ENCODE measurements at regions not wholly inside any gene's neighbourhood (a gene's known extent, or its start where the extent isn't known, plus 50 kb on each side); places are given as distances from the start of the nearest gene placed in this dataset.
"Not testable (repeated sequence)": the region's sequence is repeated elsewhere in the genome, so short reads cannot be mapped to it uniquely, and the experiment has no call there.

- TF ChIP-seq POLR2AphosphoS5 (IDR thresholded peaks at IDR 0.05; ENCODE audit: low read depth, low read length), result no peak
- TF ChIP-seq TAF1 (IDR thresholded peaks at IDR 0.05; ENCODE audit: borderline replicate concordance, low read depth, low read length), result no peak
- TF ChIP-seq POLR2A (IDR thresholded peaks at IDR 0.05; ENCODE audit: low read depth, low read length), result no peak
- DNase-seq (ENCODE audit: insufficient read length), result no peak
- no peak for FAIRE-seq
These were observed 205.3 kb downstream of the NAP1L3 start for GRCh38 chrX:93468075-93468474.

GRCh38 chrX:93466383-93466782 is 207.0 kb downstream of the NAP1L3 start:
- FAIRE-seq, result no peak
- TF ChIP-seq POLR2AphosphoS5 (IDR thresholded peaks at IDR 0.05; ENCODE audit: low read depth, low read length) (no peak), POLR2A (IDR thresholded peaks at IDR 0.05; ENCODE audit: low read depth, low read length) (no peak), TAF1 (IDR thresholded peaks at IDR 0.05; ENCODE audit: borderline replicate concordance, low read depth, low read length) (no peak)
- DNase-seq (ENCODE audit: insufficient read length), result no peak

- TF ChIP-seq POLR2A (IDR thresholded peaks at IDR 0.05; ENCODE audit: low read depth, low read length), result no peak
- no peak for TF ChIP-seq POLR2AphosphoS5 (IDR thresholded peaks at IDR 0.05; ENCODE audit: low read depth, low read length)
- TF ChIP-seq TAF1 (IDR thresholded peaks at IDR 0.05; ENCODE audit: borderline replicate concordance, low read depth, low read length), result no peak
- no peak for DNase-seq (ENCODE audit: insufficient read length)
- FAIRE-seq, result no peak
These were observed 212.3 kb downstream of the NAP1L3 start for GRCh38 chrX:93461060-93461459.

- DNase-seq (ENCODE audit: insufficient read length) (no peak), FAIRE-seq (no peak)
- TF ChIP-seq POLR2AphosphoS5 (IDR thresholded peaks at IDR 0.05; ENCODE audit: low read depth, low read length) (no peak), TAF1 (IDR thresholded peaks at IDR 0.05; ENCODE audit: borderline replicate concordance, low read depth, low read length) (no peak), POLR2A (IDR thresholded peaks at IDR 0.05; ENCODE audit: low read depth, low read length) (no peak)
These were observed 218.9 kb downstream of the NAP1L3 start for GRCh38 chrX:93454509-93454908.

GRCh38 chrX:93434721-93435120 is 238.7 kb downstream of the NAP1L3 start:
- not testable (repeated sequence) for FAIRE-seq

GRCh38 chrX:93428497-93428896 is 244.9 kb downstream of the NAP1L3 start:
- DNase-seq (ENCODE audit: insufficient read length), result no peak
- TF ChIP-seq TAF1 (IDR thresholded peaks at IDR 0.05; ENCODE audit: borderline replicate concordance, low read depth, low read length) (no peak), POLR2AphosphoS5 (IDR thresholded peaks at IDR 0.05; ENCODE audit: low read depth, low read length) (no peak), POLR2A (IDR thresholded peaks at IDR 0.05; ENCODE audit: low read depth, low read length) (no peak)
- no peak for FAIRE-seq

More at GRCh38 chrX:93434721-93435120, 238.7 kb downstream of the NAP1L3 start:
- not testable (repeated sequence) for DNase-seq (ENCODE audit: insufficient read length)

- FAIRE-seq (peak; percentile 83), DNase-seq (ENCODE audit: insufficient read length) (no peak)
- TF ChIP-seq POLR2A (IDR thresholded peaks at IDR 0.05; ENCODE audit: low read depth, low read length) (no peak), POLR2AphosphoS5 (IDR thresholded peaks at IDR 0.05; ENCODE audit: low read depth, low read length) (no peak)
These were observed 250.7 kb downstream of the NAP1L3 start for GRCh38 chrX:93422693-93423092.

- TF ChIP-seq POLR2AphosphoS5 (IDR thresholded peaks at IDR 0.05; ENCODE audit: low read depth, low read length), result no peak
- FAIRE-seq (no peak), DNase-seq (ENCODE audit: insufficient read length) (no peak)
These were observed 252.8 kb downstream of the NAP1L3 start for GRCh38 chrX:93420525-93421082.

- DNase-seq (ENCODE audit: insufficient read length) (no peak), FAIRE-seq (no peak)
- TF ChIP-seq POLR2A (IDR thresholded peaks at IDR 0.05; ENCODE audit: low read depth, low read length) (no peak), POLR2AphosphoS5 (IDR thresholded peaks at IDR 0.05; ENCODE audit: low read depth, low read length) (no peak), TAF1 (IDR thresholded peaks at IDR 0.05; ENCODE audit: borderline replicate concordance, low read depth, low read length) (no peak)
These were observed 253.3 kb downstream of the NAP1L3 start for GRCh38 chrX:93420090-93420489.

- TF ChIP-seq POLR2A (IDR thresholded peaks at IDR 0.05; ENCODE audit: low read depth, low read length) (no peak), TAF1 (IDR thresholded peaks at IDR 0.05; ENCODE audit: borderline replicate concordance, low read depth, low read length) (no peak), POLR2AphosphoS5 (IDR thresholded peaks at IDR 0.05; ENCODE audit: low read depth, low read length) (no peak)
- FAIRE-seq (no peak), DNase-seq (ENCODE audit: insufficient read length) (no peak)
These were observed 253.7 kb downstream of the NAP1L3 start for GRCh38 chrX:93419642-93420041.

GRCh38 chrX:93404121-93404520 is 269.3 kb downstream of the NAP1L3 start:
- no peak for FAIRE-seq
- TF ChIP-seq POLR2AphosphoS5 (IDR thresholded peaks at IDR 0.05; ENCODE audit: low read depth, low read length) (no peak), POLR2A (IDR thresholded peaks at IDR 0.05; ENCODE audit: low read depth, low read length) (no peak), TAF1 (IDR thresholded peaks at IDR 0.05; ENCODE audit: borderline replicate concordance, low read depth, low read length) (no peak)
- no peak for DNase-seq (ENCODE audit: insufficient read length)

- DNase-seq (ENCODE audit: insufficient read length) (no peak), FAIRE-seq (no peak)
- TF ChIP-seq POLR2AphosphoS5 (IDR thresholded peaks at IDR 0.05; ENCODE audit: low read depth, low read length), result no peak
- TF ChIP-seq POLR2A (IDR thresholded peaks at IDR 0.05; ENCODE audit: low read depth, low read length), result no peak
- TF ChIP-seq TAF1 (IDR thresholded peaks at IDR 0.05; ENCODE audit: borderline replicate concordance, low read depth, low read length), result no peak
These were observed 318.7 kb downstream of the NAP1L3 start for GRCh38 chrX:93354651-93355050.

- FAIRE-seq (no peak), DNase-seq (ENCODE audit: insufficient read length) (no peak)
- TF ChIP-seq TAF1 (IDR thresholded peaks at IDR 0.05; ENCODE audit: borderline replicate concordance, low read depth, low read length), result no peak
- no peak for TF ChIP-seq POLR2A (IDR thresholded peaks at IDR 0.05; ENCODE audit: low read depth, low read length)
- TF ChIP-seq POLR2AphosphoS5 (IDR thresholded peaks at IDR 0.05; ENCODE audit: low read depth, low read length), result no peak
These were observed 327.1 kb downstream of the NAP1L3 start for GRCh38 chrX:93346309-93346708.

GRCh38 chrX:93344287-93344686 is 329.1 kb downstream of the NAP1L3 start:
- not testable (repeated sequence) for FAIRE-seq; DNase-seq (ENCODE audit: insufficient read length)

Measured in GM12892 (cell line).